CD14-positive monocyte (primary cell): ENCODE measurements at regions not wholly inside any gene's neighbourhood (a gene's known extent, or its start where the extent isn't known, plus 50 kb on each side); places are given as distances from the start of the nearest gene placed in this dataset.

Source experiments
- DNase-seq, 3 donors: peaks; one replicate each; pipeline ENCODE4 v3.0.0-alpha.2; 2011 to 2022
- H2AFZ ChIP-seq: 2 replicates; pipeline ENCODE4 v1.6.0; 2012; ENCODE audit warnings: mild to moderate bottlenecking, low read depth, low read length, inconsistent platforms; ENCODE audit not compliant: insufficient read depth, poor library complexity, severe bottlenecking
- H3K27ac ChIP-seq, 2 donors: 1 replicate in 1 of 2; 2 replicates in 1 of 2; pipeline ENCODE4 v1.5.1; 2012 to 2013; ENCODE audit warnings: low read length in 2 of 2, control low read depth in 1 of 2, inconsistent platforms in 1 of 2, low read depth in 1 of 2, mild to moderate bottlenecking in 1 of 2
- H3K27me3 ChIP-seq, 2 donors: one replicate each; pipeline versions ENCODE4 v1.6.0 to v1.6.1; 2011 to 2013; ENCODE audit warnings: low read length in 2 of 2; ENCODE audit not compliant: control insufficient read depth in 2 of 2, insufficient read depth in 2 of 2
- H3K36me3 ChIP-seq, 2 donors: replicated peaks in 1 of 2; 1 replicate in 1 of 2; 2 replicates in 1 of 2; pipeline versions ENCODE4 v1.5.1 to v1.6.1; 2012 to 2013; ENCODE audit warnings: low read length in 2 of 2, control low read depth in 1 of 2, inconsistent platforms in 1 of 2, mild to moderate bottlenecking in 1 of 2; ENCODE audit not compliant: insufficient read depth in 2 of 2, control insufficient read depth in 1 of 2
- H3K4me1 ChIP-seq, 2 donors: 1 replicate in 1 of 2; 2 replicates in 1 of 2; pipeline versions ENCODE4 v1.5.1 to v1.6.1; 2012 to 2013; ENCODE audit warnings: low read length in 2 of 2, control low read depth in 1 of 2, inconsistent platforms in 1 of 2, mild to moderate bottlenecking in 1 of 2, moderate library complexity in 1 of 2; ENCODE audit not compliant: insufficient read depth in 2 of 2, control insufficient read depth in 1 of 2
- H3K4me2 ChIP-seq: replicated peaks from 2 replicates; pipeline ENCODE3; 2012; ENCODE audit warnings: low read length, moderate library complexity, mild to moderate bottlenecking; ENCODE audit not compliant: poor library complexity, severe bottlenecking; ENCODE audit errors: extremely low read depth
- H3K4me3 ChIP-seq, 3 experiments: fragments of 200-600 bp in 1 of 3; sonication (generic) in 1 of 3; replicated peaks in 1 of 3; 1 replicate in 2 of 3; 2 replicates in 1 of 3; pipeline ENCODE4 v1.5.1; 2011 to 2013; ENCODE audit warnings: low read length in 3 of 3, mild to moderate bottlenecking in 3 of 3, control low read depth in 2 of 3, low read depth in 2 of 3, inconsistent platforms in 1 of 3, moderate library complexity in 1 of 3
- H3K79me2 ChIP-seq: 2 replicates; pipeline ENCODE4 v1.6.0; 2012; ENCODE audit warnings: mild to moderate bottlenecking, control low read depth, inconsistent platforms, low read length, moderate library complexity; ENCODE audit not compliant: insufficient read depth
- H3K9ac ChIP-seq: 2 replicates; pipeline ENCODE4 v1.6.0; 2017; ENCODE audit warnings: low read length, mild to moderate bottlenecking; ENCODE audit not compliant: insufficient read depth, poor library complexity, severe bottlenecking
- H3K9me3 ChIP-seq, 2 donors: replicated peaks in 1 of 2; 1 replicate in 1 of 2; 2 replicates in 1 of 2; pipeline versions ENCODE4 v1.5.1 to v1.6.1; 2012 to 2013; ENCODE audit warnings: low read length in 2 of 2, control low read depth in 1 of 2; ENCODE audit not compliant: control insufficient read depth in 1 of 2, insufficient read depth in 1 of 2
- H4K20me1 ChIP-seq: 2 replicates; pipeline ENCODE4 v1.6.0; 2012; ENCODE audit warnings: mild to moderate bottlenecking, low read length, control low read depth, moderate library complexity; ENCODE audit not compliant: insufficient read depth
- H3K27ac Mint-ChIP-seq, 7 donors: one replicate each; pipeline ENCODE4 v1.8.0; 2020; ENCODE audit warnings: mild to moderate bottlenecking in 7 of 7, mixed read lengths in 7 of 7, moderate library complexity in 6 of 7, inconsistent platforms in 2 of 7
- H3K27me3 Mint-ChIP-seq, 3 donors: one replicate each; pipeline ENCODE4 v1.8.0; 2021 to 2022; ENCODE audit warnings: low read depth in 3 of 3, mild to moderate bottlenecking in 3 of 3, mixed read lengths in 3 of 3, moderate library complexity in 3 of 3, inconsistent platforms in 1 of 3
- H3K36me3 Mint-ChIP-seq, 2 donors: one replicate each; pipeline ENCODE4 v1.8.0; 2020; ENCODE audit warnings: mixed read lengths in 2 of 2, inconsistent platforms in 1 of 2, mild to moderate bottlenecking in 1 of 2
- H3K4me1 Mint-ChIP-seq: one replicate; pipeline ENCODE4 v1.8.0; 2020; ENCODE audit warnings: mild to moderate bottlenecking, mixed read lengths
- H3K4me3 Mint-ChIP-seq, 2 donors: one replicate each; pipeline ENCODE4 v1.8.0; 2020; ENCODE audit warnings: mild to moderate bottlenecking in 2 of 2, mixed read lengths in 2 of 2, moderate library complexity in 1 of 2
- H3K9me3 Mint-ChIP-seq, 7 donors: one replicate each; pipeline ENCODE4 v1.8.0; 2020 to 2022; ENCODE audit warnings: mixed read lengths in 7 of 7, mild to moderate bottlenecking in 6 of 7, moderate library complexity in 6 of 7, inconsistent platforms in 2 of 7
- WGBS: methylation state at CpG from one replicate; pipeline ENCODE4 v1.1.5; 2013; ENCODE audit warnings: missing lambda C conversion rate; ENCODE audit not compliant: insufficient coverage; 5-methylcytosine and 5-hydroxymethylcytosine counted together
- intact Hi-C, 2 donors: fragments of 100-400 bp; cut with micrococcal nuclease; formaldehyde crosslinking; loops; one replicate each; pipeline versions ENCODE4 v1.15.0 to v1.15.1; 2023
- TF ChIP-seq, protein P1 (sequence below): fragments of 200-600 bp; IDR thresholded peaks from one replicate; pipeline ENCODE4 v1.8.0; 2022; ENCODE audit warnings: antibody characterized with exemption, mild to moderate bottlenecking

- Histone ChIP-seq H3K4me2 (no peak overlapping the region), H3K36me3 (no peaks in the 10 kb centered on the region), H2AFZ (no peak overlapping the region), H3K79me2 (no peaks in the 10 kb centered on the region), H4K20me1 (no peaks in the 10 kb centered on the region), H3K9ac (no peak overlapping the region), H3K27me3 (no peaks in the 10 kb centered on the region), H3K4me1 (no peaks in the 10 kb centered on the region), H3K9me3 (no peaks in the 10 kb centered on the region), H3K27ac (no peak overlapping the region), H3K4me3 (no peak overlapping the region)
- Mint-ChIP-seq H3K9me3 (peaks cover 0 to 7% (median 3%) of the 10 kb centered on the region in 7 donors), H3K36me3 (no peaks in the 10 kb centered on the region), H3K27ac (no peak overlapping the region), H3K4me1 (no peaks in the 10 kb centered on the region), H3K4me3 (no peak overlapping the region), H3K27me3 (peaks cover 2 to 9% (median 4%) of the 10 kb centered on the region in 3 donors)
- TF ChIP-seq, protein P1, sequence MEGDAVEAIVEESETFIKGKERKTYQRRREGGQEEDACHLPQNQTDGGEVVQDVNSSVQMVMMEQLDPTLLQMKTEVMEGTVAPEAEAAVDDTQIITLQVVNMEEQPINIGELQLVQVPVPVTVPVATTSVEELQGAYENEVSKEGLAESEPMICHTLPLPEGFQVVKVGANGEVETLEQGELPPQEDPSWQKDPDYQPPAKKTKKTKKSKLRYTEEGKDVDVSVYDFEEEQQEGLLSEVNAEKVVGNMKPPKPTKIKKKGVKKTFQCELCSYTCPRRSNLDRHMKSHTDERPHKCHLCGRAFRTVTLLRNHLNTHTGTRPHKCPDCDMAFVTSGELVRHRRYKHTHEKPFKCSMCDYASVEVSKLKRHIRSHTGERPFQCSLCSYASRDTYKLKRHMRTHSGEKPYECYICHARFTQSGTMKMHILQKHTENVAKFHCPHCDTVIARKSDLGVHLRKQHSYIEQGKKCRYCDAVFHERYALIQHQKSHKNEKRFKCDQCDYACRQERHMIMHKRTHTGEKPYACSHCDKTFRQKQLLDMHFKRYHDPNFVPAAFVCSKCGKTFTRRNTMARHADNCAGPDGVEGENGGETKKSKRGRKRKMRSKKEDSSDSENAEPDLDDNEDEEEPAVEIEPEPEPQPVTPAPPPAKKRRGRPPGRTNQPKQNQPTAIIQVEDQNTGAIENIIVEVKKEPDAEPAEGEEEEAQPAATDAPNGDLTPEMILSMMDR = no peak
- intact Hi-C loops = no loop called here
- DNase-seq = no peak
- 93% methylated on average over 11 of the region's 13 CpGs for WGBS
Measured at GRCh38 chr22:48974443-48975315, 853.0 kb downstream of the BRD1 start.

DNA sequence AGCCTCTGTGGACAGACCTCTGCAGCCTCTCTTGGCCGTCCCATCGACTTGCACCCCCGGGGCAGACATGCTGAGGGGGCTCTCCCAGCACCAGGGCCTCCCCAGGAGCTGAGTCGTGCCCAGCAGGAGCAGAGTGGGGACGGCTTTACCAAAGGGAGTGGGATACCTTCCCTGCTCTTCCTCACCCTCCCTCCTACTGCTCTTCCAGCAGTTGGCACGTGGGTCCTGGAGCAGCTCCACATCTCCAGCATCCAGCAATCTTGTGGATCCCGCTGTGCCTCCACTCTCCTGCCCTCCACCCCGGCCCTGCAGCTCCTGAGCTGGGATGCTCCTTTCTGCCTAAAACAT is 854.0 kb downstream of the BRD1 start:
- Histone ChIP-seq H2AFZ (no peak overlapping the region), H3K27ac (no peak overlapping the region), H4K20me1 (no peaks in the 10 kb centered on the region), H3K27me3 (no peaks in the 10 kb centered on the region), H3K9me3 (no peaks in the 10 kb centered on the region), H3K4me2 (no peak overlapping the region), H3K4me1 (no peaks in the 10 kb centered on the region), H3K79me2 (no peaks in the 10 kb centered on the region), H3K36me3 (no peaks in the 10 kb centered on the region), H3K9ac (no peak overlapping the region), H3K4me3 (no peak overlapping the region)
- H3K4me1 Mint-ChIP-seq = no peaks in the 10 kb centered on the region
- 89% methylated on average over 8 of the region's 8 CpGs for WGBS
- no peaks in the 10 kb centered on the region for H3K36me3 Mint-ChIP-seq
- peak overlapping the region in 1 of 7 donors; percentile 22 for H3K27ac Mint-ChIP-seq
- no peak overlapping the region for H3K4me3 Mint-ChIP-seq
- H3K27me3 Mint-ChIP-seq = peaks cover 2 to 5% (median 4%) of the 10 kb centered on the region in 3 donors
- intact Hi-C loops = no loop called here
- TF ChIP-seq, protein P1 = no peak
- DNase-seq = no peak
- no peaks in the 10 kb centered on the region for H3K9me3 Mint-ChIP-seq
